SH-SY5Y (cell line): ENCODE measurements at regions not wholly inside any gene's neighbourhood (a gene's known extent, or its start where the extent isn't known, plus 50 kb on each side); places are given as distances from the start of the nearest gene placed in this dataset.

Experiments
- GATA2 ChIP-seq: IDR thresholded peaks from 2 replicates; pipeline ENCODE4 v1.6.1; 2011; ENCODE audit warnings: mild to moderate bottlenecking, low read depth, low read length
- GATA3 ChIP-seq: IDR thresholded peaks from 2 replicates; pipeline ENCODE4 v1.6.1; 2011; ENCODE audit warnings: low read depth, mild to moderate bottlenecking, low read length, moderate library complexity

- no peak for TF ChIP-seq GATA2
- no peak for TF ChIP-seq GATA3
These were observed 517.5 kb downstream of the KLF5 start for GRCh38 chr13:73576291-73576690.
